HUES6 (cell line): ENCODE measurements at regions not wholly inside any gene's neighbourhood (a gene's known extent, or its start where the extent isn't known, plus 50 kb on each side); places are given as distances from the start of the nearest gene placed in this dataset.

ENCODE experiments used
- H3K27ac ChIP-seq: 2 replicates; pipeline ENCODE4 v1.7.0; 2013; ENCODE audit warnings: low read depth, mild to moderate bottlenecking, low read length, inconsistent platforms
- H3K27me3 ChIP-seq: 2 replicates; pipeline ENCODE4 v1.6.1; 2013; ENCODE audit warnings: low read length; ENCODE audit not compliant: control insufficient read depth, insufficient read depth
- H3K36me3 ChIP-seq: 2 replicates; pipeline ENCODE4 v1.6.1; 2013; ENCODE audit warnings: low read length; ENCODE audit not compliant: control insufficient read depth, insufficient read depth
- H3K4me1 ChIP-seq: 2 replicates; pipeline ENCODE4 v1.6.1; 2013; ENCODE audit warnings: low read length; ENCODE audit not compliant: control insufficient read depth, insufficient read depth
- H3K4me3 ChIP-seq: 2 replicates; pipeline ENCODE4 v1.5.1; 2013; ENCODE audit warnings: low read depth, low read length
- H3K9ac ChIP-seq: one replicate; pipeline ENCODE4 v1.6.1; 2013; ENCODE audit warnings: mild to moderate bottlenecking, low read length
- H3K9me3 ChIP-seq: 2 replicates; pipeline ENCODE4 v1.6.1; 2013; ENCODE audit warnings: low read depth, low read length; ENCODE audit not compliant: control insufficient read depth, insufficient read depth

DNA sequence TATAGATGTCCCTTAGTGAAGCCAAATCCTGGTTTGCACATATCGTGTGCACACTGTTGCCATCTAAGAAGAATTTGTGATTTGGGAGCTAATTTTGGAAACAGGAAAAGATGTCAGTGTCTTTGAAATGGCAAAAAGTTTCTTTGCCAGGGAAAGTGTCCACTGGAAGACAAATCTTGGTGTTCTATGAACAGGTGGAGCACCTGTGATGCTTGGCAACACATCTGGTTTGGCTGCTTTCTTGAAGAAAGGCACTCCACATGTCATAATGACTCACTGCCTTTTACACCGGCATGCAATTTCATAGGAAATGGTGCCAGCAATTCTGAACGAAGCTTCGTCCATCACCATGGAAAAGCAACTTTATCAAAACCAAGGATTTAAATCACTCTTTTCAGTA, 1040.0 kb upstream of the MAP3K7 start:
- H3K4me1 ChIP-seq: no peaks in the 10 kb centered on the region
- H3K9ac ChIP-seq: no peak overlapping the region
- H3K27me3 ChIP-seq: no peaks in the 10 kb centered on the region
- H3K27ac ChIP-seq: no peak overlapping the region
- H3K9me3 ChIP-seq: no peaks in the 10 kb centered on the region
- no peak overlapping the region for H3K4me3 ChIP-seq
- no peaks in the 10 kb centered on the region for H3K36me3 ChIP-seq

DNA sequence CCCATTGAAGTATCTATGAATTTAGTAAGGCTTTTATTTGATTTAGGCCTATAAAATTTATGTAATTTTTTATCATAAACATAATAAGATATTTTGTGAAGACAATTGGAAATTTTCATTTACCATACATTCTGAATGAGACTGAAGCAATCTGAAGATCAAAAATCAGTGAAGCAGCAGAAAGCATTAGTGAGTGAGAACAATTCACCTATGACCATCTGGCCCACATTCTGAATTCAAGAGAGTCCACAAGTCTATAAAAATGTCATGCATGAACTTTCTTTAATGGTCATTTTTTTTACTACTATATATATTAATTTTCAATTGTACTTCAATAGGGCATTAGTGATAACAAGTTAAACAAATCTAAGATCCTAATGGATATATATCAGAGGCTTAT, 1026.6 kb upstream of the MAP3K7 start:
- Histone ChIP-seq H3K36me3 (no peaks in the 10 kb centered on the region), H3K27ac (no peak overlapping the region)

DNA sequence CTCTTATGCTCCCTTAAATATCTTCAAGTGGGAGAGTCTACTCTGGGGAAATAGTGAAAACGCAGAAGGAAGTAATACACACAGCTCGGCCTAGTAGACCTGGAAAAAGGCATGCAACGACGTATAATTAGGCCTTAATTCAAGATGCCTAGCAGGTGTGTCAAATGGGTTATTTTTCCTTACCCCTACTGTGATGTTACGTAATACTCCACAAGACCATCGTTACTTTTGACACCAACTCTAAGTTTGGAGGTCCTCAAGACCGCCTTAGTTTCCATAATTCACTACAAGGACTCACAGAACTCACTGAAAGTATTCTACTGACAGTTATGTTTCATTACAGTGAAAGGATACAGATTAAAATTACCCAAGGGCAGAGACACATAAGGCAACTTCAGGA, 1024.3 kb upstream of the MAP3K7 start:
- no peak overlapping the region for H3K27ac ChIP-seq
- no peak overlapping the region for H3K4me3 ChIP-seq
- no peaks in the 10 kb centered on the region for H3K27me3 ChIP-seq
- no peak overlapping the region for H3K9ac ChIP-seq
- H3K9me3 ChIP-seq: no peaks in the 10 kb centered on the region
- H3K4me1 ChIP-seq: no peaks in the 10 kb centered on the region
- H3K36me3 ChIP-seq: no peaks in the 10 kb centered on the region

More for the DNA sequence above, 1026.6 kb upstream of the MAP3K7 start:
- no peaks in the 10 kb centered on the region for H3K4me1 ChIP-seq
- no peak overlapping the region for H3K4me3 ChIP-seq
- no peak overlapping the region for H3K9ac ChIP-seq
- no peaks in the 10 kb centered on the region for H3K27me3 ChIP-seq
- no peaks in the 10 kb centered on the region for H3K9me3 ChIP-seq

DNA sequence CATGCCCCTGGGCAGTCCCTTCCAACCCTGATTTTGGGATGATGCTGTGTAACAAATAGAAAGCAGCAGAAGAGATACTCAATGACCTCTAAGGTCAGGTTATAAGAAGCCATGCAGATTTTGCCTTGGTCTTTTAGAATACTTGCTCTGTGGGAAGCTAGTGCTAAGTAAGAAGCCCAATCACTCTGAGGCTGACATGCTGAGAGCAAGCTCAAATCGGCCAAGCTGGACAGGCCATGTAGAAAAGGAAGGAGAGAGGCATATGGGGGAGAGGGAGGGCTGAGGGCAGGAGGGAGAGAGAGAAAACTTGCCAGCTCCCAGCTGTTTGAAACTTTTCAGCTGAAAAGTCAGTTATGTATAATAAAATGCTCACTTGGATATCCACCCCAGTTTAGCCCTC, 1021.6 kb upstream of the MAP3K7 start:
- no peaks in the 10 kb centered on the region for H3K27me3 ChIP-seq

DNA sequence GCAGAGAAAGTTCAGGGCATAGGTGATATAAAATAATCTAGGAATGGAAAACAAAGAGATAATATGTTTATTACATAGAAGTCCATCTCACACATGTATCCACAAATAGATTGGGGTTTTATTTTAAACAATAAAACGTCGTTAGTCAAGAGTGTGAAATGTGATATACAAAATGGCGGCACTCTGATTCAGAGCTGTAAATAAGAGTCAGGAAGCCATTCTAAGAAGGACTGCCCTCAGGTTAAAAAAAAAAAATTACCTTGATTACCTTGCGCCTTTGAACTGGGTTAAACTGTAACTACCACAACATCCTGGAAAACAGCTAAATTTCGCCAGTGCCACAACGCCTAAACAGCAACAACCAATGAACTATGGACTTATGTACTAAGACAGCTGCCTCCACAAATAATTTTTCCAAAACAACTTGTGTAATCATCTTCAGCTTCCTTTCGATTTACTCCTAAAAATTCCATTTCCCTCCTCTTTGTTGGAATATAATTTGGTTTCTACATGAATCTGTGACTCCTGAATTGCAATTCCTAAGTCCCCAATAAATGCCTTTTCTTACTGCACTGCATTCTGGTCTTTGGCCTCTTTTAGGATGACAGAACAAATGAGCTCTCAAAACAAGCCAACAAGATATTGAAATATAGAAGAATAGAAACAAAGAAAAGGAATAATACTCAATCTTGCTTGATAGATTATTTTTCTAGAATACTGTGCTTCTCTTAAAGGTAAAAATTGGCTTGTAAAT, 1019.5 kb upstream of the MAP3K7 start:
- H3K9ac ChIP-seq: no peak overlapping the region
- H3K4me1 ChIP-seq: no peaks in the 10 kb centered on the region
- H3K4me3 ChIP-seq: no peak overlapping the region
- no peaks in the 10 kb centered on the region for H3K27me3 ChIP-seq
- no peaks in the 10 kb centered on the region; the same call in 1 of the 2 replicates for H3K9me3 ChIP-seq
- H3K27ac ChIP-seq: no peak overlapping the region
- no peaks in the 10 kb centered on the region for H3K36me3 ChIP-seq

More for the DNA sequence above, 1021.6 kb upstream of the MAP3K7 start:
- Histone ChIP-seq H3K27ac (no peak overlapping the region), H3K4me1 (no peaks in the 10 kb centered on the region), H3K9ac (no peak overlapping the region), H3K4me3 (no peak overlapping the region), H3K36me3 (no peaks in the 10 kb centered on the region), H3K9me3 (no peaks in the 10 kb centered on the region; the same call in 1 of the 2 replicates)

DNA sequence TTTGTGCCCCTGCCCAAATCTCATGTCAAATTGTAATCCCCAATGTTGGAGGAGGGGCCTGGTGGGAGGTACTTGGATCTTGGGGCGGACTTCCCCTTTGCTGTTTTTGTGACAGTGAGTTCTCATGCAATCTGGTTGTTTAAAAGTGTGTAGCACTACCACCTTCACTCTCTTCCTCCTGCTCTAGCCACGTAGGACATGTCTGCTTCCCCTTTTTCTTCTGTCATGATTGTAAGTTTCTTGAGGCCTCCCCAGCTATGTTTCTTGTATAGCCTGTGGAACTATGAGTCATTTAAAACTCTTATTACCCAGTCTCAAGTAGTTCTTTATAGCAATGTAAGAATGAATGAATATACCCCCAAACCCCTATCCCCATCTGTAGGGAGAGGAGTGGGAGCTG, 1013.7 kb upstream of the MAP3K7 start:
- H3K27me3 ChIP-seq: no peaks in the 10 kb centered on the region
- no peak overlapping the region for H3K4me3 ChIP-seq
- no peak overlapping the region for H3K9ac ChIP-seq
- no peaks in the 10 kb centered on the region for H3K36me3 ChIP-seq
- H3K4me1 ChIP-seq: no peaks in the 10 kb centered on the region
- no peak overlapping the region for H3K27ac ChIP-seq
- H3K9me3 ChIP-seq: no peaks in the 10 kb centered on the region; the same call in 1 of the 2 replicates

DNA sequence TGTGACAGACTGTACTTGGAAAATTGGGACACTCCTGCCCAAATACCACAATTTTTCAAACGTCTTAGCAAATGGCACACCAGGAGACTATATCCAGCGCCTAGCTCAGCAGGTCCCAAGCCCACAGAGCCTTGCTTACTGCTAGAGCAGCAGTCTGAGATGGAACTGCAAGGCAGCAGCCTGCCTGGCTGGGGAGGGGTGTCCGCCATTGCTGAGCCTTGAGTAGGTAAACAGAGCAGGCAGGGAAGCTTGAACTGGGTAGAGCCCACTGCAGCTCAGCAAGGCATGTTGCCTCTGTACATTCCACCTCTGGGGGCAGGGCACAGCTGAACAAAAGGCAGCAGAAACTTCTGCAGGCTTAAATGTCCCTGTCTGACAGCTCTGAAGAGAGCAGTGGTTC, 1003.3 kb upstream of the MAP3K7 start:
- no peaks in the 10 kb centered on the region for H3K27me3 ChIP-seq
- no peak overlapping the region for H3K27ac ChIP-seq
- H3K9me3 ChIP-seq: no peaks in the 10 kb centered on the region
- H3K4me1 ChIP-seq: no peaks in the 10 kb centered on the region
- H3K4me3 ChIP-seq: no peak overlapping the region
- H3K36me3 ChIP-seq: no peaks in the 10 kb centered on the region
- no peak overlapping the region for H3K9ac ChIP-seq

DNA sequence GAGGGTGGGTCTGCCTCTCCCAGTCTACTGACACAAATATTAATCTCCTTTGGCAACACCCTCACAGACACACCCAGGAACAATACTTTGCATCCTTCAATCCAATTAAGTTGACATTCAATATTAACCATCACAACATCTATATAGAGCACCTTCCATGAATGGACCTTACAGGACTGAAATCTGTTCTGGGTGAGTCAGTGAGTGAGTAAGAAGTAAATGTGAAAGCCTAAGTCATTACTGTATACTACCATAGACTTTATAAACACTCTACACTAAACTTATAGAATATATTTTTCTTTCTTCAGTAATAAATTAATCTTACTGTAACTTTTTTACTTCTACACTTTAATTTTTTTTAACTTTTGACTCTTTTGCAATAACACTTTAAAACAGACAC, 993.8 kb upstream of the MAP3K7 start:
- no peaks in the 10 kb centered on the region for H3K36me3 ChIP-seq
- no peak overlapping the region for H3K27ac ChIP-seq
- H3K9me3 ChIP-seq: no peaks in the 10 kb centered on the region
- H3K9ac ChIP-seq: no peak overlapping the region
- H3K4me1 ChIP-seq: no peaks in the 10 kb centered on the region
- H3K27me3 ChIP-seq: no peaks in the 10 kb centered on the region
- H3K4me3 ChIP-seq: no peak overlapping the region

DNA sequence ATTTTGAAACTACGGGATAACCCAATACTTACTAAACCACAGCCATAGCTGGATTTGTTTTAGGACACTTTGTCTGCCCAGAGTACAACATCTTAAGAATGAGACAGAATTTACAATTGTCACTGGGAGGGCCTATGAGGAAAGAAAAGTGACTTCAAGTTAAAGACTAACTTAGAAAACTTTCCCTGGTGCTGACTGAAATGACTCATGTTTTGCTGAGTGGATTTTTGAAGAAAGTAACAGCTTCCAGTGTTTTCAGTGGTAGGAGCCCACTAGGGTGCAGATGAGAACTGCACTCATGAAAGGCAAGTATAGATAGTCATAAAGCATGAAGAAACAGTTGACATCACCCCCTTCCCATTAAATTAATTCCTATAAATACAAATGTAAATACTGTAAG, 988.2 kb upstream of the MAP3K7 start:
- no peaks in the 10 kb centered on the region for H3K4me1 ChIP-seq
- H3K9ac ChIP-seq: no peak overlapping the region
- H3K36me3 ChIP-seq: no peaks in the 10 kb centered on the region
- H3K27me3 ChIP-seq: no peaks in the 10 kb centered on the region
- H3K4me3 ChIP-seq: no peak overlapping the region
- H3K27ac ChIP-seq: no peak overlapping the region
- no peaks in the 10 kb centered on the region for H3K9me3 ChIP-seq

DNA sequence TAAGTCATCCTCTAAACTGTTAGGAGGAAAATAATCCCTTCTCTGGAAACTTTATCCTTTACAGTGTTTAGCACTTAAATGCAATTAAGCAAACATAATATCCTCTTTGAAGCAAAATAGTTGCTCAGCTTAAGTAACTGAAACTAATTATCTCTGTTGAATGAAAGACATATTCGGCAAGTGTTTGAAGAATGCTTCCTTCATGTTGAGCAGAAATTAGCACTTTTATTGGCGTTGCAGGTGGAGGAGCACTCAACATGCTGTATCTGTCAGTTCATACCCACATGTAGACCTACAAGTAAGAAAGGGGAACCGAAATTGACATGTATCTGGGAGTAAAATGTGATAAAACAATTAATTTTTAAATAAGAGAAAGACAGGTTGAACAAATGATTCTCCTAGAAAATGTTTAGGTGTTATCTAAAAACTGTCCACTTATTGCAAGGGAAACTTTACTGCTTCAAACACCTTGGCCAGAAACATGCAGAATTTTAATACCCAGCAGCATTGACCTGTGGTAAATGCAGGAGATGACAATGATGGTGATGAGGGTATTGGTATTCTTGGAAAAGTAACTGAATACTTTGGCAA, 987.0 kb upstream of the MAP3K7 start:
- Histone ChIP-seq H3K9ac (no peak overlapping the region), H3K9me3 (no peaks in the 10 kb centered on the region), H3K4me3 (no peak overlapping the region), H3K4me1 (no peaks in the 10 kb centered on the region), H3K27ac (no peak overlapping the region), H3K27me3 (no peaks in the 10 kb centered on the region), H3K36me3 (no peaks in the 10 kb centered on the region)

DNA sequence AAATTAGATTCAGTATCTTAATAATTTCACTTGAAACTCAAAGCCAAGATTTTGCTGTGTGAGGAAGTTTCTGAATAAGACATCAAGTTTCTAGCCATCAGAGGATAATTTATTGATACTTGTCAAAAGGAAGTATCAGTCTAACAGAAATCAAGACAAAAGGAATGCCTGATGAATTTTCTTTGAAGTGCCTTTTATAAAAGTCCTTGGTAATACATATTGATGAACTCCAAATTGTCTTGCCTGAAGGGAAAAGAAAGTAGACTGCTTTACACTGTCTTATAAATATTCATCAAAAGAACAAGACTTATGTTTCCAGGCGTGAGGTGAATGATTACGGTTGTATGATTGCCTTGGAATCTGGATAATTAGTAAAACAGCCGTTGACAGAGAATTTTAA, 986.0 kb upstream of the MAP3K7 start:
- Histone ChIP-seq H3K9ac (no peak overlapping the region), H3K4me3 (no peak overlapping the region), H3K9me3 (no peaks in the 10 kb centered on the region), H3K27me3 (no peaks in the 10 kb centered on the region), H3K36me3 (no peaks in the 10 kb centered on the region), H3K4me1 (no peaks in the 10 kb centered on the region), H3K27ac (no peak overlapping the region)
